Duodenal mucosa (tissue), 2 donors: ENCODE measurements at regions not wholly inside any gene's neighbourhood (a gene's known extent, or its start where the extent isn't known, plus 50 kb on each side); places are given as distances from the start of the nearest gene placed in this dataset.
"Not testable (repeated sequence)": the region's sequence is repeated elsewhere in the genome, so short reads cannot be mapped to it uniquely, and the experiment has no call there.

Experiments
- H3K27ac ChIP-seq: one replicate; pipeline ENCODE4 v1.7.0; 2013; ENCODE audit warnings: low read depth, low read length
- H3K27me3 ChIP-seq, 2 donors: one replicate each; pipeline ENCODE4 v1.7.0; 2013; ENCODE audit warnings: low read length in 2 of 2, control low read depth in 1 of 2; ENCODE audit not compliant: insufficient read depth in 2 of 2, control insufficient read depth in 1 of 2
- H3K36me3 ChIP-seq, 2 donors: one replicate each; pipeline ENCODE4 v1.7.0; 2013; ENCODE audit warnings: low read length in 2 of 2, control low read depth in 1 of 2; ENCODE audit not compliant: insufficient read depth in 2 of 2, control insufficient read depth in 1 of 2
- H3K4me1 ChIP-seq, 2 donors: one replicate each; pipeline ENCODE4 v1.7.0; 2013; ENCODE audit warnings: low read length in 2 of 2, control low read depth in 1 of 2; ENCODE audit not compliant: insufficient read depth in 2 of 2, control insufficient read depth in 1 of 2
- H3K4me3 ChIP-seq, 2 donors: one replicate each; pipeline ENCODE4 v1.7.0; 2013; ENCODE audit warnings: low read length in 2 of 2, low read depth in 1 of 2
- H3K9ac ChIP-seq, 2 donors: one replicate each; pipeline ENCODE4 v1.7.0; 2013; ENCODE audit warnings: low read length in 2 of 2, low read depth in 1 of 2
- H3K9me3 ChIP-seq, 2 donors: one replicate each; pipeline ENCODE4 v1.7.0; 2013; ENCODE audit warnings: low read length in 2 of 2, control low read depth in 1 of 2; ENCODE audit not compliant: control insufficient read depth in 1 of 2

GRCh38 chr5:143527808-143528207 lies 124.3 kb upstream of the NR3C1 start:
- H3K27ac ChIP-seq, result no peak overlapping the region

GRCh38 chr5:143525176-143525575 lies 121.7 kb upstream of the NR3C1 start:
- H3K9me3 ChIP-seq, result no peaks in the 10 kb centered on the region
- H3K4me3 ChIP-seq, result no peak overlapping the region
- no peak overlapping the region for H3K9ac ChIP-seq
- H3K27ac ChIP-seq, result no peak overlapping the region
- peaks cover 4 to 11% of the 10 kb centered on the region in 2 donors for H3K4me1 ChIP-seq
- no peaks in the 10 kb centered on the region for H3K27me3 ChIP-seq
- H3K36me3 ChIP-seq, result no peaks in the 10 kb centered on the region

More at GRCh38 chr5:143527808-143528207, 124.3 kb upstream of the NR3C1 start:
- Histone ChIP-seq H3K36me3 (no peaks in the 10 kb centered on the region), H3K27me3 (no peaks in the 10 kb centered on the region), H3K9me3 (no peaks in the 10 kb centered on the region), H3K4me3 (no peak overlapping the region), H3K4me1 (no peaks in the 10 kb centered on the region), H3K9ac (no peak overlapping the region)

GRCh38 chr5:143524338-143524945 lies 121.0 kb upstream of the NR3C1 start:
- Histone ChIP-seq H3K4me3 (no peak overlapping the region), H3K9ac (no peak overlapping the region), H3K9me3 (no peaks in the 10 kb centered on the region), H3K27me3 (no peaks in the 10 kb centered on the region), H3K36me3 (no peaks in the 10 kb centered on the region), H3K27ac (no peak overlapping the region), H3K4me1 (peaks cover 4 to 11% of the 10 kb centered on the region in 2 donors)

- Histone ChIP-seq H3K9me3 (no peaks in the 10 kb centered on the region), H3K27me3 (no peaks in the 10 kb centered on the region), H3K4me3 (no peak overlapping the region), H3K36me3 (no peaks in the 10 kb centered on the region), H3K9ac (no peak overlapping the region), H3K4me1 (peaks cover 4 to 11% of the 10 kb centered on the region in 2 donors), H3K27ac (no peak overlapping the region)
Observed at GRCh38 chr5:143521846-143522400, 118.4 kb upstream of the NR3C1 start.

GRCh38 chr5:143521141-143521540 lies 117.7 kb upstream of the NR3C1 start:
- H3K9me3 ChIP-seq, result no peaks in the 10 kb centered on the region
- no peaks in the 10 kb centered on the region for H3K27me3 ChIP-seq
- no peak overlapping the region for H3K27ac ChIP-seq
- no peaks in the 10 kb centered on the region for H3K36me3 ChIP-seq
- no peak overlapping the region for H3K4me3 ChIP-seq
- H3K9ac ChIP-seq, result no peak overlapping the region
- H3K4me1 ChIP-seq, result peaks cover 4 to 11% of the 10 kb centered on the region in 2 donors

- not testable (repeated sequence) for H3K9me3 ChIP-seq, H3K9ac ChIP-seq, H3K36me3 ChIP-seq, H3K27me3 ChIP-seq, H3K27ac ChIP-seq, H3K4me3 ChIP-seq
- peaks cover 4 to 11% of the 10 kb centered on the region in 2 donors for H3K4me1 ChIP-seq
Observed at GRCh38 chr5:143519215-143519614, 115.7 kb upstream of the NR3C1 start.

- H3K27ac ChIP-seq, H3K9me3 ChIP-seq, H3K36me3 ChIP-seq, H3K9ac ChIP-seq, H3K4me3 ChIP-seq, H3K27me3 ChIP-seq: not testable (repeated sequence)
- H3K4me1 ChIP-seq, result peaks cover 4 to 11% of the 10 kb centered on the region in 2 donors
Observed at GRCh38 chr5:143517824-143518223, 114.3 kb upstream of the NR3C1 start.

- Histone ChIP-seq H3K9ac (no peak overlapping the region), H3K36me3 (no peaks in the 10 kb centered on the region), H3K27me3 (no peaks in the 10 kb centered on the region), H3K9me3 (no peaks in the 10 kb centered on the region), H3K4me1 (peaks cover 0 to 3% of the 10 kb centered on the region in 2 donors), H3K4me3 (no peak overlapping the region), H3K27ac (no peak overlapping the region)
Observed at GRCh38 chr5:143516249-143516648, 112.8 kb upstream of the NR3C1 start.

GRCh38 chr5:143515829-143516228 lies 112.3 kb upstream of the NR3C1 start:
- H3K9ac ChIP-seq, result no peak overlapping the region
- no peak overlapping the region for H3K27ac ChIP-seq

GRCh38 chr5:143514616-143515335 lies 111.3 kb upstream of the NR3C1 start:
- H3K27me3 ChIP-seq, result no peaks in the 10 kb centered on the region
- H3K9ac ChIP-seq, result no peak overlapping the region
- H3K9me3 ChIP-seq, result no peaks in the 10 kb centered on the region
- H3K4me1 ChIP-seq, result no peaks in the 10 kb centered on the region
- H3K36me3 ChIP-seq, result no peaks in the 10 kb centered on the region
- H3K4me3 ChIP-seq, result no peak overlapping the region
- no peak overlapping the region for H3K27ac ChIP-seq

More at GRCh38 chr5:143515829-143516228, 112.3 kb upstream of the NR3C1 start:
- no peak overlapping the region for H3K4me3 ChIP-seq
- H3K9me3 ChIP-seq, result no peaks in the 10 kb centered on the region
- no peaks in the 10 kb centered on the region for H3K36me3 ChIP-seq
- H3K27me3 ChIP-seq, result no peaks in the 10 kb centered on the region
- H3K4me1 ChIP-seq, result no peaks in the 10 kb centered on the region
